Nucleus accumbens (tissue), 56 donors: ENCODE measurements at regions not wholly inside any gene's neighbourhood (a gene's known extent, or its start where the extent isn't known, plus 50 kb on each side); places are given as distances from the start of the nearest gene placed in this dataset.
A peak's percentile ranks its signal among the peaks of the same experiment; 100 is the strongest.

Source experiments
- DNase-seq, 56 donors: peaks; one replicate each; lab custom pipeline; 2025; lab: John Stamatoyannopoulos, UW

- peak in 5 of 56 donors; percentile 1 to 6 (median 3) for DNase-seq
Measured at GRCh38 chr3:113051787-113052186, 61.0 kb downstream of the GTPBP8 start.

GRCh38 chr3:113053169-113053568 lies 62.4 kb downstream of the GTPBP8 start:
- no peak for DNase-seq

GRCh38 chr3:113054552-113054951 lies 63.8 kb downstream of the GTPBP8 start:
- no peak for DNase-seq

- no peak for DNase-seq
Measured at GRCh38 chr3:113055201-113055600, 64.4 kb downstream of the GTPBP8 start.

GRCh38 chr3:113055961-113056360 lies 65.2 kb downstream of the GTPBP8 start:
- no peak for DNase-seq

- no peak for DNase-seq
Measured at GRCh38 chr3:113057117-113057516, 66.3 kb downstream of the GTPBP8 start.

GRCh38 chr3:113058188-113058587 lies 67.4 kb downstream of the GTPBP8 start:
- DNase-seq = no peak

- DNase-seq = no peak
Measured at GRCh38 chr3:113062705-113063104, 71.9 kb downstream of the GTPBP8 start.

GRCh38 chr3:113063126-113063894 lies 72.5 kb downstream of the GTPBP8 start:
- DNase-seq = no peak

- no peak for DNase-seq
Measured at GRCh38 chr3:113064183-113064582, 73.4 kb downstream of the GTPBP8 start.

GRCh38 chr3:113065336-113065735 lies 74.6 kb downstream of the GTPBP8 start:
- DNase-seq = no peak

GRCh38 chr3:113070072-113070640 lies 79.4 kb downstream of the GTPBP8 start:
- no peak for DNase-seq

- no peak for DNase-seq
Measured at GRCh38 chr3:113070681-113071113, 79.9 kb downstream of the GTPBP8 start.

- DNase-seq = no peak
Measured at GRCh38 chr3:113075588-113075987, 84.8 kb downstream of the GTPBP8 start.

- no peak for DNase-seq
Measured at GRCh38 chr3:113079218-113079961, 88.6 kb downstream of the GTPBP8 start.

- no peak for DNase-seq
Measured at GRCh38 chr3:113084777-113085176, 94.0 kb downstream of the GTPBP8 start.

GRCh38 chr3:113086560-113087461 lies 96.0 kb downstream of the GTPBP8 start:
- DNase-seq = no peak

GRCh38 chr3:113088616-113089015 lies 97.8 kb downstream of the GTPBP8 start:
- peak in 1 of 56 donors; percentile 3 for DNase-seq

GRCh38 chr3:113091417-113091816 lies 100.6 kb downstream of the GTPBP8 start:
- no peak for DNase-seq

GRCh38 chr3:113092746-113093145 lies 102.0 kb downstream of the GTPBP8 start:
- no peak for DNase-seq
